ENCODE measurements at regions not wholly inside any gene's neighbourhood (a gene's known extent, or its start where the extent isn't known, plus 50 kb on each side); places are given as distances from the start of the nearest gene placed in this dataset.

- DNase-seq = no peak
Observed at GRCh38 chr10:2300231-2300630, 562.9 kb upstream of the ADARB2 start.

GRCh38 chr10:2296179-2296891, 559.0 kb upstream of the ADARB2 start:
- no peak for DNase-seq

GRCh38 chr10:2294739-2295138, 557.4 kb upstream of the ADARB2 start:
- no peak for DNase-seq

- DNase-seq = no peak
Observed at GRCh38 chr10:2284071-2284470, 546.7 kb upstream of the ADARB2 start.

GRCh38 chr10:2282202-2282601, 544.9 kb upstream of the ADARB2 start:
- DNase-seq = no peak

- DNase-seq = no peak
Observed at GRCh38 chr10:2280713-2281300, 543.5 kb upstream of the ADARB2 start.

- no peak for DNase-seq
Observed at GRCh38 chr10:2279711-2280110, 542.4 kb upstream of the ADARB2 start.

- DNase-seq = no peak
Observed at GRCh38 chr10:2278363-2278762, 541.0 kb upstream of the ADARB2 start.

- no peak for DNase-seq
Observed at GRCh38 chr10:2263561-2263960, 526.2 kb upstream of the ADARB2 start.

- DNase-seq = no peak
Observed at GRCh38 chr10:2262878-2263277, 525.6 kb upstream of the ADARB2 start.

GRCh38 chr10:2262333-2262732, 525.0 kb upstream of the ADARB2 start:
- no peak for DNase-seq

GRCh38 chr10:2256241-2256640, 518.9 kb upstream of the ADARB2 start:
- no peak for DNase-seq

GRCh38 chr10:2252096-2252495, 514.8 kb upstream of the ADARB2 start:
- DNase-seq = no peak

GRCh38 chr10:2251631-2252030, 514.3 kb upstream of the ADARB2 start:
- no peak for DNase-seq

GRCh38 chr10:2246747-2247146, 509.4 kb upstream of the ADARB2 start:
- no peak for DNase-seq

GRCh38 chr10:2245580-2245979, 508.3 kb upstream of the ADARB2 start:
- DNase-seq = no peak

GRCh38 chr10:2244471-2244870, 507.1 kb upstream of the ADARB2 start:
- no peak for DNase-seq

- no peak for DNase-seq
Observed at GRCh38 chr10:2236876-2237275, 499.6 kb upstream of the ADARB2 start.

- no peak for DNase-seq
Observed at GRCh38 chr10:2232479-2232878, 495.2 kb upstream of the ADARB2 start.

- no peak for DNase-seq
Observed at GRCh38 chr10:2230478-2230877, 493.2 kb upstream of the ADARB2 start.

- DNase-seq = no peak
Observed at GRCh38 chr10:2228320-2228901, 491.1 kb upstream of the ADARB2 start.

GRCh38 chr10:2225609-2226008, 488.3 kb upstream of the ADARB2 start:
- no peak for DNase-seq

- DNase-seq = no peak
Observed at GRCh38 chr10:2223548-2224320, 486.4 kb upstream of the ADARB2 start.

- no peak for DNase-seq
Observed at GRCh38 chr10:2222631-2223030, 485.3 kb upstream of the ADARB2 start.

Data from DMS 273 treated with DMSO at 0.1 percent for 48 hours (cell line).